ENCODE measurements at regions not wholly inside any gene's neighbourhood (a gene's known extent, or its start where the extent isn't known, plus 50 kb on each side); places are given as distances from the start of the nearest gene placed in this dataset.

- CTCF ChIA-PET, result no interaction called here
- no peaks in the 10 kb centered on the region for H3K79me2 ChIP-seq (ENCODE audit: insufficient read depth, low read length)
- no peaks in the 10 kb centered on the region for H3K36me3 ChIP-seq (ENCODE audit: control insufficient read depth in 1 of 2, insufficient read depth in 2 of 2, low read length in 2 of 2)
- RAD21 ChIA-PET (ENCODE audit: low non-redundant PET in 1 of 2, low total read pairs in 2 of 2, uncharacterized antibody in 2 of 2, unreplicated experiment in 2 of 2), result no interaction called here
- no peak overlapping the region for H3K27ac ChIP-seq (ENCODE audit: low read depth, low read length)
- peak; percentile 57; the same call in 1 of the 2 replicates for ATAC-seq
- H2AFZ ChIP-seq (ENCODE audit: low read depth, low read length, poor library complexity, severe bottlenecking), result no peak overlapping the region
- intact Hi-C loops (cut with micrococcal nuclease), result no loop called here
- no peak overlapping the region for H3K4me3 ChIP-seq (replicated peaks in 1 of 2; ENCODE audit: low read depth in 1 of 2, low read length in 2 of 2)
- H3K4me1 ChIP-seq (ENCODE audit: control insufficient read depth in 1 of 2, insufficient read depth in 2 of 2, low read length in 2 of 2), result no peaks in the 10 kb centered on the region
- peak; percentile 43 for DNase-seq (ENCODE audit: low read depth, low spot score)
- H3K9ac ChIP-seq (ENCODE audit: low read length), result no peak overlapping the region
- no TSS peak for BruUV-seq (replicated peaks)
- no peaks in the 10 kb centered on the region for H3K9me3 ChIP-seq (ENCODE audit: control insufficient read depth in 1 of 2, insufficient read depth in 1 of 2, low read depth in 1 of 2, low read length in 2 of 2)
- POLR2A ChIA-PET, result no interaction called here
- H3K4me2 ChIP-seq (ENCODE audit: low read length), result no peak overlapping the region
- H3K27me3 ChIP-seq (ENCODE audit: insufficient read depth, low read length), result peaks cover 67% of the 10 kb centered on the region
- no peaks in the 10 kb centered on the region for H3K9me2 ChIP-seq (ENCODE audit: insufficient read depth)
- no peaks in the 10 kb centered on the region for H4K20me1 ChIP-seq (ENCODE audit: insufficient read depth)
- TF ChIP-seq ZFX (IDR thresholded peaks at IDR 0.05) (no peak), CTCF (IDR thresholded peaks at IDR 0.05 in 2 of 3, conservative IDR thresholded peaks at IDR 0.05 in 1 of 3; ENCODE audit: borderline replicate concordance in 1 of 3, insufficient read depth in 1 of 3, low read depth in 2 of 3, low read length in 2 of 3) (no peak), YY1 (IDR thresholded peaks at IDR 0.05; ENCODE audit: extremely low read depth, insufficient replicate concordance, low read depth, low read length) (no peak), ELF1 (IDR thresholded peaks at IDR 0.05; ENCODE audit: borderline replicate concordance, low read depth) (no peak), FOSL1 (IDR thresholded peaks at IDR 0.05; ENCODE audit: low read depth) (no peak), CBX3 (IDR thresholded peaks at IDR 0.05; ENCODE audit: low read depth) (no peak), EZH2phosphoT487 (IDR thresholded peaks at IDR 0.05; ENCODE audit: borderline replicate concordance) (no peak)
Measured at GRCh38 chr18:11392292-11392691, 217.1 kb upstream of the SLC35G4 start.

GRCh38 chr18:11391661-11392060, 217.7 kb upstream of the SLC35G4 start:
- no peak overlapping the region for H2AFZ ChIP-seq (ENCODE audit: low read depth, low read length, poor library complexity, severe bottlenecking)
- POLR2A ChIA-PET, result no interaction called here

More at GRCh38 chr18:11391661-11392060, 217.7 kb upstream of the SLC35G4 start:
- Histone ChIP-seq H3K79me2 (ENCODE audit: insufficient read depth, low read length) (no peaks in the 10 kb centered on the region), H3K36me3 (ENCODE audit: control insufficient read depth in 1 of 2, insufficient read depth in 2 of 2, low read length in 2 of 2) (no peaks in the 10 kb centered on the region), H3K4me1 (ENCODE audit: control insufficient read depth in 1 of 2, insufficient read depth in 2 of 2, low read length in 2 of 2) (no peaks in the 10 kb centered on the region), H3K9me2 (ENCODE audit: insufficient read depth) (no peaks in the 10 kb centered on the region), H4K20me1 (ENCODE audit: insufficient read depth) (no peaks in the 10 kb centered on the region), H3K27me3 (ENCODE audit: insufficient read depth, low read length) (peaks cover 63% of the 10 kb centered on the region), H3K27ac (ENCODE audit: low read depth, low read length) (no peak overlapping the region), H3K4me2 (ENCODE audit: low read length) (no peak overlapping the region), H3K9ac (ENCODE audit: low read length) (no peak overlapping the region), H3K9me3 (ENCODE audit: control insufficient read depth in 1 of 2, insufficient read depth in 1 of 2, low read depth in 1 of 2, low read length in 2 of 2) (no peaks in the 10 kb centered on the region), H3K4me3 (replicated peaks in 1 of 2; ENCODE audit: low read depth in 1 of 2, low read length in 2 of 2) (no peak overlapping the region)
- DNase-seq (ENCODE audit: low read depth, low spot score), result no peak
- ChIA-PET RAD21 (ENCODE audit: low non-redundant PET in 1 of 2, low total read pairs in 2 of 2, uncharacterized antibody in 2 of 2, unreplicated experiment in 2 of 2) (no interaction called here), CTCF (no interaction called here)
- BruUV-seq (replicated peaks), result no TSS peak
- no peak for ATAC-seq
- intact Hi-C loops (cut with micrococcal nuclease), result no loop called here
- TF ChIP-seq ZFX (IDR thresholded peaks at IDR 0.05), result no peak
- TF ChIP-seq CBX3 (IDR thresholded peaks at IDR 0.05; ENCODE audit: low read depth), result no peak
- no peak for TF ChIP-seq TCF7L2 (IDR thresholded peaks at IDR 0.05; ENCODE audit: borderline replicate concordance, extremely low read depth, insufficient read depth, insufficient read length)
- TF ChIP-seq EZH2 (IDR thresholded peaks at IDR 0.05), result no peak
- TF ChIP-seq EGR1 (IDR thresholded peaks at IDR 0.05; ENCODE audit: low read depth), result no peak

All from HCT116 (cell line).